ENCODE measurements at regions not wholly inside any gene's neighbourhood (a gene's known extent, or its start where the extent isn't known, plus 50 kb on each side); places are given as distances from the start of the nearest gene placed in this dataset.

DNA sequence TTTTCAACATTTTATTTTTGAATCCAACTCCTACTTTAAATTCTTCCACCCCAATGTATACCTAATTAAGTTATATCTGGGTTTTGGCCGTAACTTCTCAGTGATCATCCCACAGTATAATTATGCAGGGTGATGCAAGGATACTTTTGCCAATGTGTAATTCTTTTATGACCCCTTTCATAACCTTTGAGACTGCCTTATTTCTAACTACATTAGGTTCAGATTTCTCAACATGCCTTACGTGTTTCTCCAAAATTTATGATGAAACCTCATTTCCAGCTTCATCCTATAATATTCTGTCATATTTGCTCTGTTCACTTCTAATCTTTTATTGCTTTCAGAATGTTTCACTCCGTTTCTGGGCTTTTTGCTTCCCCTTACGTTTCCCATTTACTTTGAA is 1229.6 kb upstream of the ALCAM start:
- no peak overlapping the region for H3K4me3 Mint-ChIP-seq (ENCODE audit: unreplicated experiment)
- no peaks in the 10 kb centered on the region for H3K9me3 Mint-ChIP-seq (ENCODE audit: unreplicated experiment)
- DNase-seq, result no peak
- no peaks in the 10 kb centered on the region for H3K36me3 Mint-ChIP-seq (ENCODE audit: unreplicated experiment)
- no peaks in the 10 kb centered on the region for H3K4me1 Mint-ChIP-seq (ENCODE audit: low read depth, unreplicated experiment)
- TF ChIP-seq CTCF (IDR thresholded peaks at IDR 0.05; ENCODE audit: partially characterized antibody, unreplicated experiment), result no peak
- H3K27ac Mint-ChIP-seq (ENCODE audit: unreplicated experiment), result no peak overlapping the region
- no peaks in the 10 kb centered on the region for H3K27me3 Mint-ChIP-seq (ENCODE audit: unreplicated experiment)

- H3K4me1 Mint-ChIP-seq (ENCODE audit: low read depth, unreplicated experiment), result no peaks in the 10 kb centered on the region
- no peaks in the 10 kb centered on the region for H3K27me3 Mint-ChIP-seq (ENCODE audit: unreplicated experiment)
- no peak overlapping the region for H3K27ac Mint-ChIP-seq (ENCODE audit: unreplicated experiment)
- no peak for DNase-seq
- no peaks in the 10 kb centered on the region for H3K36me3 Mint-ChIP-seq (ENCODE audit: unreplicated experiment)
- TF ChIP-seq CTCF (IDR thresholded peaks at IDR 0.05; ENCODE audit: partially characterized antibody, unreplicated experiment), result no peak
- no peaks in the 10 kb centered on the region for H3K9me3 Mint-ChIP-seq (ENCODE audit: unreplicated experiment)
- no peak overlapping the region for H3K4me3 Mint-ChIP-seq (ENCODE audit: unreplicated experiment)
These were observed 1221.5 kb upstream of the ALCAM start for GRCh38 chr3:104145164-104145563.

DNA sequence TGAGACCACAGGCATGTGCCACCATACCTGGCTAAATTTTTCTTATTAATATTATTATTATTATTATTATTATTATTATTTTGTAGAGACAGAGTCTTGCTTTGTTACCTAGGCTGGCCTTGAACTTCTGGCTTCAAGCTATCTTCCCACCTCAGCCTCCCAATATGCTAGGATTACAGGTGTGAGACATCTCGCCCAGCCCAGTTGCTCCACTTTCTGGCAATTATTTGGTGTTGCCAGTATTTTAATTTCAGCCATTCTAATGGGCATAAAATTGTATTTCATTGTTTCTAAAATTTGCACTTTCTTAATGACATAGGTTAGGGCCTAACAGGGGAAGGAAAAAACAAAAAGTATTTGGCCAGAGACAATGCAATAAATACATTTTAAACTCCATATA is 1217.6 kb upstream of the ALCAM start:
- no peak for TF ChIP-seq CTCF (IDR thresholded peaks at IDR 0.05; ENCODE audit: partially characterized antibody, unreplicated experiment)
- Mint-ChIP-seq H3K9me3 (ENCODE audit: unreplicated experiment) (no peaks in the 10 kb centered on the region), H3K4me3 (ENCODE audit: unreplicated experiment) (no peak overlapping the region), H3K4me1 (ENCODE audit: low read depth, unreplicated experiment) (no peaks in the 10 kb centered on the region), H3K27me3 (ENCODE audit: unreplicated experiment) (no peaks in the 10 kb centered on the region), H3K27ac (ENCODE audit: unreplicated experiment) (no peak overlapping the region), H3K36me3 (ENCODE audit: unreplicated experiment) (no peaks in the 10 kb centered on the region)
- DNase-seq, result no peak

DNA sequence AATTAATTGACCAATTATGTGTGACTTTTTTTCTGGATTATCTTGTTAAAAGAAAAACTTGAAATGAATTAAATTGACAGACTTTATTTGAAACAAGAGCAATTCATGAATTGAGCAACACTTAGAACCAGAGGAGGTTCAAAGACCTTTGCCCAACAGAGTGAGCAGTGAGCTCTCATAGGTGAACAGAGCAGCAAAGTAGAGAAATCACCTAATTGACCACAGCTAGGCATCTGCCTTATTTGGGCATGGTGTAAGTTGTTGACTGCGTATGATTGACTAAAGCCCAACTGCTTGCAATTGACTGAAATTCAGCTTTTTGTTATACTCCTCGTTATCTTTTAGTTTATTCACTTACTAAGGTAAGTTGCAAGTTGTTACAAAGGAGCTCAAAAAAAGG is 1216.0 kb upstream of the ALCAM start:
- no peak overlapping the region for H3K4me3 Mint-ChIP-seq (ENCODE audit: unreplicated experiment)
- DNase-seq, result no peak
- H3K27ac Mint-ChIP-seq (ENCODE audit: unreplicated experiment), result no peak overlapping the region
- TF ChIP-seq CTCF (IDR thresholded peaks at IDR 0.05; ENCODE audit: partially characterized antibody, unreplicated experiment), result no peak
- H3K9me3 Mint-ChIP-seq (ENCODE audit: unreplicated experiment), result no peaks in the 10 kb centered on the region
- no peaks in the 10 kb centered on the region for H3K4me1 Mint-ChIP-seq (ENCODE audit: low read depth, unreplicated experiment)
- H3K36me3 Mint-ChIP-seq (ENCODE audit: unreplicated experiment), result no peaks in the 10 kb centered on the region
- H3K27me3 Mint-ChIP-seq (ENCODE audit: unreplicated experiment), result no peaks in the 10 kb centered on the region

GRCh38 chr3:104154896-104155295 is 1211.8 kb upstream of the ALCAM start:
- DNase-seq, result no peak
- H3K4me1 Mint-ChIP-seq (ENCODE audit: low read depth, unreplicated experiment), result no peaks in the 10 kb centered on the region
- no peak for TF ChIP-seq CTCF (IDR thresholded peaks at IDR 0.05; ENCODE audit: partially characterized antibody, unreplicated experiment)
- H3K27me3 Mint-ChIP-seq (ENCODE audit: unreplicated experiment), result no peaks in the 10 kb centered on the region
- H3K4me3 Mint-ChIP-seq (ENCODE audit: unreplicated experiment), result no peak overlapping the region
- no peak overlapping the region for H3K27ac Mint-ChIP-seq (ENCODE audit: unreplicated experiment)
- H3K36me3 Mint-ChIP-seq (ENCODE audit: unreplicated experiment), result no peaks in the 10 kb centered on the region
- H3K9me3 Mint-ChIP-seq (ENCODE audit: unreplicated experiment), result no peaks in the 10 kb centered on the region
